ENCODE measurements at regions not wholly inside any gene's neighbourhood (a gene's known extent, or its start where the extent isn't known, plus 50 kb on each side); places are given as distances from the start of the nearest gene placed in this dataset.

DNA sequence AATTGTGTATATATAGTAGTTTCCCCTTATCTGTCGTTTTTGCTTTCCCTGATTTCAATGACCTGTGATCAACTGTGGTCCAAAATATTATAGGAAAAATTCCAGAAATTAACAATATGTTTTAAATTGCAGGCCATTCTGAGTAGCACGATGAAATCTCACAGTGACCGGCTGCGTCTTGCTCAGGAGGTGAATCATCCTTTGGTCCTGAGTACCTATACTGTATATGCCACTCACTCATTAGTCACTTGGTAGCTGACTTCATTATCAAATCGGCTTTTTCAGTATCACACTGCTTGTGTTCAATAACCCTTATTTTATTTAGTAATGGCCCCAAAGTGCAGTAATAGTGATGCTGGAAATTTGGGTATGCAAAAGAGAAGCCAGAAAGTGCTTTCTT lies 728.3 kb upstream of the EYS start:
- H3K27me3 ChIP-seq (ENCODE audit: insufficient read depth, low read depth, severe bottlenecking): no peaks in the 10 kb centered on the region
- no peaks in the 10 kb centered on the region for H3K36me3 ChIP-seq
- no peak overlapping the region for H3K27ac ChIP-seq
- no peak overlapping the region for H3K4me3 ChIP-seq (ENCODE audit: low read depth, low read length)
- DNase-seq: no peak
- TF ChIP-seq CTCF (IDR thresholded peaks at IDR 0.05; ENCODE audit: low read depth, low read length): no peak
- H3K9me3 ChIP-seq (ENCODE audit: severe bottlenecking): no peaks in the 10 kb centered on the region

GRCh38 chr6:66429210-66429609 lies 722.2 kb upstream of the EYS start:
- TF ChIP-seq CTCF (IDR thresholded peaks at IDR 0.05; ENCODE audit: low read depth, low read length): no peak
- no peak overlapping the region for H3K27ac ChIP-seq
- DNase-seq: no peak

GRCh38 chr6:66423047-66423446 lies 716.0 kb upstream of the EYS start:
- no peak overlapping the region for H3K4me3 ChIP-seq (ENCODE audit: low read depth, low read length)
- no peak for TF ChIP-seq CTCF (IDR thresholded peaks at IDR 0.05; ENCODE audit: low read depth, low read length)
- no peak overlapping the region for H3K27ac ChIP-seq
- no peak for DNase-seq
- no peaks in the 10 kb centered on the region for H3K36me3 ChIP-seq
- no peaks in the 10 kb centered on the region for H3K9me3 ChIP-seq (ENCODE audit: severe bottlenecking)
- no peaks in the 10 kb centered on the region for H3K27me3 ChIP-seq (ENCODE audit: insufficient read depth, low read depth, severe bottlenecking)

More at GRCh38 chr6:66429210-66429609, 722.2 kb upstream of the EYS start:
- no peak overlapping the region for H3K4me3 ChIP-seq (ENCODE audit: low read depth, low read length)
- H3K27me3 ChIP-seq (ENCODE audit: insufficient read depth, low read depth, severe bottlenecking): no peaks in the 10 kb centered on the region
- no peaks in the 10 kb centered on the region for H3K9me3 ChIP-seq (ENCODE audit: severe bottlenecking)
- H3K36me3 ChIP-seq: no peaks in the 10 kb centered on the region

- no peak for TF ChIP-seq CTCF (IDR thresholded peaks at IDR 0.05; ENCODE audit: low read depth, low read length)
- no peak overlapping the region for H3K27ac ChIP-seq
- no peaks in the 10 kb centered on the region for H3K9me3 ChIP-seq (ENCODE audit: severe bottlenecking)
- no peaks in the 10 kb centered on the region for H3K27me3 ChIP-seq (ENCODE audit: insufficient read depth, low read depth, severe bottlenecking)
- no peak for DNase-seq
- no peak overlapping the region for H3K4me3 ChIP-seq (ENCODE audit: low read depth, low read length)
- H3K36me3 ChIP-seq: no peaks in the 10 kb centered on the region
Observed at GRCh38 chr6:66421570-66421969, 714.5 kb upstream of the EYS start.

DNA sequence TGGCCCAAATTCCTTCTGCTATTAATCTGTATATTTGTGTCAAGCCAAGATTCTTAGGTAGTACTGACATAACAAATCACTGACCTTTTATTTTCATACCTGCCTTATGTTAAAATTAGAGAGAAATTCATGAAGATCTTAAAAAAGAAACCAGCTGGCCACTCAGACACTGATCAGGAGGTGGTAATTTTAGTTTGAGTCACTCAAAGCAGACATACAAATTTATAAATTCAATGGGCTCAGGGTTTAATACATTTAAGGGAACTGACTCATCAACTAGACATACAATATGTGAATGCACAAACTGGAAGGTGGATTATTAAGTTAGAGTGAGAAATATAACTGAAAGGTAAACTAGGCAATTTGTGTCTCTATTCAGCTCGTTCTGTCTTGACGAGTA lies 711.9 kb upstream of the EYS start:
- H3K9me3 ChIP-seq (ENCODE audit: severe bottlenecking): no peaks in the 10 kb centered on the region
- no peak overlapping the region for H3K27ac ChIP-seq
- TF ChIP-seq CTCF (IDR thresholded peaks at IDR 0.05; ENCODE audit: low read depth, low read length): no peak
- DNase-seq: no peak
- H3K4me3 ChIP-seq (ENCODE audit: low read depth, low read length): no peak overlapping the region
- H3K36me3 ChIP-seq: no peaks in the 10 kb centered on the region
- H3K27me3 ChIP-seq (ENCODE audit: insufficient read depth, low read depth, severe bottlenecking): no peaks in the 10 kb centered on the region

GRCh38 chr6:66403966-66404365 lies 696.9 kb upstream of the EYS start:
- Histone ChIP-seq H3K4me3 (ENCODE audit: low read depth, low read length) (no peak overlapping the region), H3K36me3 (no peaks in the 10 kb centered on the region), H3K27ac (no peak overlapping the region), H3K27me3 (ENCODE audit: insufficient read depth, low read depth, severe bottlenecking) (no peaks in the 10 kb centered on the region), H3K9me3 (ENCODE audit: severe bottlenecking) (no peaks in the 10 kb centered on the region)
- no peak for DNase-seq
- TF ChIP-seq CTCF (IDR thresholded peaks at IDR 0.05; ENCODE audit: low read depth, low read length): no peak
